DMS53 (cell line): ENCODE measurements at regions not wholly inside any gene's neighbourhood (a gene's known extent, or its start where the extent isn't known, plus 50 kb on each side); places are given as distances from the start of the nearest gene placed in this dataset.

Experiments
- DNase-seq: peaks from one replicate; lab custom pipeline; 2025; lab: John Stamatoyannopoulos, UW

- DNase-seq: peak; percentile 63
Measured at GRCh38 chr11:15737320-15737719, 619.0 kb downstream of the SOX6 start.

- no peak for DNase-seq
Measured at GRCh38 chr11:15738931-15739330, 617.4 kb downstream of the SOX6 start.

GRCh38 chr11:15742626-15743519, 613.5 kb downstream of the SOX6 start:
- no peak for DNase-seq

GRCh38 chr11:15744693-15745092, 611.7 kb downstream of the SOX6 start:
- no peak for DNase-seq

GRCh38 chr11:15745266-15745665, 611.1 kb downstream of the SOX6 start:
- peak; percentile 62 for DNase-seq

GRCh38 chr11:15747671-15748070, 608.7 kb downstream of the SOX6 start:
- no peak for DNase-seq

GRCh38 chr11:15748132-15748531, 608.2 kb downstream of the SOX6 start:
- no peak for DNase-seq

- DNase-seq: no peak
Measured at GRCh38 chr11:15748741-15749140, 607.6 kb downstream of the SOX6 start.

GRCh38 chr11:15750535-15751308, 605.6 kb downstream of the SOX6 start:
- peak; percentile 32 for DNase-seq

GRCh38 chr11:15754221-15754620, 602.1 kb downstream of the SOX6 start:
- no peak for DNase-seq

GRCh38 chr11:15757048-15757698, 599.2 kb downstream of the SOX6 start:
- no peak for DNase-seq

GRCh38 chr11:15758857-15759465, 597.4 kb downstream of the SOX6 start:
- DNase-seq: no peak

- peak; percentile 10 for DNase-seq
Measured at GRCh38 chr11:15761235-15761634, 595.1 kb downstream of the SOX6 start.

GRCh38 chr11:15764326-15764725, 592.0 kb downstream of the SOX6 start:
- DNase-seq: no peak

- DNase-seq: no peak
Measured at GRCh38 chr11:15764948-15765347, 591.4 kb downstream of the SOX6 start.

- no peak for DNase-seq
Measured at GRCh38 chr11:15765530-15765929, 590.8 kb downstream of the SOX6 start.

GRCh38 chr11:15768321-15768720, 588.0 kb downstream of the SOX6 start:
- DNase-seq: no peak

GRCh38 chr11:15769203-15769602, 587.1 kb downstream of the SOX6 start:
- DNase-seq: peak; percentile 63

GRCh38 chr11:15770798-15771414, 585.4 kb downstream of the SOX6 start:
- DNase-seq: peak; percentile 64

- DNase-seq: no peak
Measured at GRCh38 chr11:15772547-15772946, 583.8 kb downstream of the SOX6 start.

- DNase-seq: no peak
Measured at GRCh38 chr11:15772981-15773380, 583.4 kb downstream of the SOX6 start.
